Ecto neural progenitor cell (in vitro differentiated cells): ENCODE measurements at regions not wholly inside any gene's neighbourhood (a gene's known extent, or its start where the extent isn't known, plus 50 kb on each side); places are given as distances from the start of the nearest gene placed in this dataset.

Source experiments
- DNase-seq: peaks from one replicate; pipeline ENCODE4 v3.0.0-alpha.2; 2018; ENCODE audit warnings: low spot score

DNA sequence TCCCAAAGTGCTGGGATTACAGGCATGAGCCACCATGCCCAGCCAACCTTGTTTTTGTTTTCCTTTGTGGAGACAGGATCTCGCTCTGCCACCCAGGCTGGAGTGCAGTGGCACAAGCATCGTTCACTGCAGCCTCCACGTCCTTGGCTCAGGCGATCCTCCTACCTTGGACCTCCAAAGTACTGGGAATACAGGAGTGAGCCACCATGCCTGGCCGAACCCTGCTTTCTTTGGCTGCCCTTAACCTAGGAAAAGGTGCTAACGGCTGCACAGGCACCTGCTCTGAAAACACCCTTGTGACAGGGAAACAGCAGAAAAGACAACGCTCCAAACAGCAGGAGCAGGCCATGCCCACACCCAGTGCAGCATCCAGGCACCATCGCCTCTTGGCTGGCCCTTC lies 71.9 kb downstream of the OAT start:
- no peak for DNase-seq

GRCh38 chr10:124345521-124345920 lies 73.2 kb downstream of the OAT start:
- DNase-seq = peak; percentile 18

DNA sequence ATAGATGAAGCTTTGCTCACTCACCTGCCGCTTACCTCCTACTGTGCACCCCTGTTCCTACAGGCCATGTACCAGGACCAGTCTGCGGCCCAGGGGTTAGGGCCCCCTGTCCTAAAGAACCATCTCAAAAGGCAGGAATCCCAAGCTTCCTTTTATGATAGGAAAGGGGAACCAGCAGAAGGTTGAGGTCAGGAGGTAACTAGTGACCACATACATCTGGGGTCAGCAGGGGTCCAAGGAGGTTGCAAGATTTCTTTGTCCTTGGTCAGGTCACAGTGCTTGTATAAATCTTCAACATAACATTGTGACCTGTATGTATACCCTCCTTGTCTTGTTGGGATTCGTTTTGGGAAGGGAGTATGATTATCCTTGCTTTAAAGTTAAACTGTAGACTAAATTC lies 73.8 kb downstream of the OAT start:
- DNase-seq = peak; percentile 21

DNA sequence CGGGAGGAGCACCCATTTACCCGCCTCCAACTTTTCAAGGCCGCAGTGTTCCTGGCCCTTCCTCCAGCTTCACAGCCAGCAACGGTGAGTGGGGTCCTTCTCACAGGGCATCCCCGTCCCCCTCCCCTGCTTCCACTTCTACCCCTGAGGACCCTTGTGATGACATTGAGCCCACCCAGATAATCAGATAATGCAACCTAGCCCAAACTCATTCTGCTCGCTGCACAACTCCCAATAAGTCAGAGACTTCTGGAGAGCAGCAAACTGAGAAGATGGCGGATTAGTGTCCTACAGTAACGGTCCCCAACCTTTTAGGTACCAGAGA lies 74.5 kb downstream of the OAT start:
- peak; percentile 28 for DNase-seq

GRCh38 chr10:124343351-124344265 lies 75.1 kb downstream of the OAT start:
- DNase-seq = peak; percentile 37

GRCh38 chr10:124342821-124343170 lies 75.9 kb downstream of the OAT start:
- peak; percentile 26 for DNase-seq

GRCh38 chr10:124342136-124342820 lies 76.4 kb downstream of the OAT start:
- no peak for DNase-seq

DNA sequence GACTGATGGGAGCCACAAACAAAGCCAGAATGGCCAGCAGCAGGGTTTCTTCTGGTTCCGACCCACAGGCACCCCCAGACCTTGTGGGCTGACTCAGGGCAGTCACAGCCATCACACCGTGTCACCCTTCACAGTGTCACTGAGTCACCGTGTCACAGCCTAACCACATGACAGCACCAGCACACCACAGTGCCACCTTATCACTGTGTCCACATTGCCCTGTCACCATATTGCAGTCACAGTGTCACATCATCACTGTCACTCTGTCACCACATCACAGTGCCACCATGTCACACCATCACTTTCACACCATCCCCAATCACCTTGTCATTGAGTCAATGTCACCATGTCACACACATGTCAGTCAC lies 77.0 kb downstream of the OAT start:
- no peak for DNase-seq

DNA sequence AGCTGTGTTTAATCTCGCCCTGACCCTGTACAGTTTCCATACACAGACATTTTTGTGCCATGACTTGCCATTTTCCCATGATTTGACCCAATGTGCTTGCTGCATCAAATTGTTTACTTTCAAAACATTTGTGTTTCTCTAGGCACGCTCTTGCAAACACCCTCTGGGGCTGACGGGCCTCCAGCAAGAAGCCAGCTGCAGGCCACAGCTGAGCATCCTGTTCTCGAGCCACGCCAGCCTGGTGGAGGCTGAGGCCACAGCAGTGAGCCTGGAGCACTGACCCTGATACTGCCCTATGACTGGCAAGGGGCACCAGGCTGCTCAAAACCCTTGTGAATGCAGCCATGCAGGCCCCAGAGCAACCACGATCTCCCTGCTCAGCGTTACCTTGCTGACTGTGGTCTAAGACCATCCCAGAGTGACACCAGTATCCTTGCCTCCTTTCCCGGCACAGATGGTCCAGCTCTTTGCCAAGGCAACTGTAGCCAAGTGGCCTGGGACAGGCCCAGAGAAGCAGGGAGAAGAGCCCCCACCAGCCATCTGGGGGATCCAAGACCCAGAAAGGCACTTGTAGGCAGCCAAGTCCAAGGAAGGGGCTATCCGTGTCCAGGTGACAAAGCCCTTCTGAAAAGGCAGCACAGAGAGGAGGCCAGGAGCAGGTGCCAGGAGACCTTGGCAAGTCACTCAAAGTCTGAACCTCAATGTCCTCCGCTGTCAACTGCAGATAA lies 78.5 kb downstream of the OAT start:
- no peak for DNase-seq

GRCh38 chr10:124339119-124340032 lies 79.3 kb downstream of the OAT start:
- no peak for DNase-seq

- DNase-seq = no peak
Observed at GRCh38 chr10:124338276-124338925, 80.3 kb downstream of the OAT start.

DNA sequence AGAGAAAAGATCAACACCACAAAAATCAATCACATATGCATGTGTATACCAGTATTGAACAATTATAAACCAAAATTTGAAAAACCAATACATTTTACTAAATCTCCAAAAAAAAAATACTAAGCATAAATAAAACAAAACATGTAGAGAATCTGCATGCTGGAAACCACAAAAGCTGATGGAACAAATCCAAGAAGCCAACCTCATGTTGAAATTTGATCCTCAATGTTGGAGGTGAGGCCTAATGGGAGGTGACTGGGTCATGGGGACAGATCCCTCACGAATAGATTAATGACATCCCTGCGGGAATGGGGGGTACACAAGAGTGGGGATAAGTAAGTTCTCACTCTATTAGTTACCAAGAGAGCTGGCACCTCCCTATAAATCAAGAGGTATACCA lies 82.5 kb downstream of the OAT start:
- DNase-seq = no peak

- no peak for DNase-seq
Observed at GRCh38 chr10:124333931-124334330, 84.8 kb downstream of the OAT start.

DNA sequence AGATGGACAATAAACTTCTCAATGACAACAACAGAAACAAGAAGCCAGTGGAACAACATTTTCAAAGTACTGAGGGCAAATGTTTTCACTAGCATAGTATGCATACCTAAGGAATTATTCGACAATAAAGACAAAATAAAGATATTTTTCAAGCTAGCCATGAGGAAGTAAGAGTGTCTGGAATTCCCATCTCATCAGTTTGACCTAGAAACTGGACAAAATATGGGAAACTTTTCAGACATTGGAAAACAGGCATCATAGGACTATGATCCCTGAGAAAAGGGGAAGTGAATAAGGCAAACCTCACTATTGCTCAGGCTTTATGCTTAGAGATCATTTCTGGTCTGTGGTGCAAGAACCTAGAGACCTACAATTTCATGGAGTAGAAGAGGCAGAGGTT lies 86.3 kb downstream of the OAT start:
- no peak for DNase-seq

- no peak for DNase-seq
Observed at GRCh38 chr10:124329941-124330340, 88.8 kb downstream of the OAT start.

- DNase-seq = no peak
Observed at GRCh38 chr10:124329362-124329761, 89.4 kb downstream of the OAT start.

- DNase-seq = no peak
Observed at GRCh38 chr10:124328477-124329220, 90.1 kb downstream of the OAT start.

DNA sequence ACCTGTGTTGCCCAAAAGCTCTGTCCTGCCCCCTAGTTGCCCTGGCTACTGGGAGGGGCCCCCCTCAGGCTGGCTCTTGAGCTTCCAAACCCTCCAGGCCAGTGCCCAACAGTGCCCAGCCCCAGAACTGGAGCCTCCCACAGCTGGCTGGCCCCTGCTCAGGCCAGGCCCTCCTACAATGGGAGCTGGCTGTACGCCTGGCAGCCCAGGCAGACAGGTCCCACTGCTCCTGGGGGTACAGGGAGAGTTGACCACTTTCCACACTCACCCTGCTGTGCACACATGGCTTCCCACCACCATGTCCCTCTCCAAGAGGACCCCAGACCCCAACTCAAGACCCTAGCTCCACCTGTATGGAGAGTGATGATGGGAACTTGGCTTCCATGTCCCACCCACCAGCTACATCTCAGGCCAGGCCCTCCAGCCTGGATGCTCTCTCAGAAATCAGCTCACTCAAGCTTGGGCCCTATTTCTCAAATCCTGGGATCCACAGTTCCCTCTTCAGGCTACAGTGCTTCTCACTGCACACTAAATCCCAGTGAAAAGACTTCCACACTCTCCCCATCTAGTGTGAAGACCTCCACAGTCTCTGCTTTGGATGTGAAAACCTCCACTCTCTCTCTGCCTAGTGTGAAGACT lies 92.6 kb downstream of the OAT start:
- no peak for DNase-seq

- DNase-seq = no peak
Observed at GRCh38 chr10:124325633-124325914, 93.1 kb downstream of the OAT start.

GRCh38 chr10:124324856-124325632 lies 93.7 kb downstream of the OAT start:
- DNase-seq = no peak
